HFF-Myc (cell line): ENCODE measurements at regions not wholly inside any gene's neighbourhood (a gene's known extent, or its start where the extent isn't known, plus 50 kb on each side); places are given as distances from the start of the nearest gene placed in this dataset.
A peak's percentile ranks its signal among the peaks of the same experiment; 100 is the strongest.

ENCODE experiments used
- DNase-seq: peaks from one replicate; pipeline ENCODE4 v3.0.0-alpha.2; 2011; ENCODE audit warnings: low read depth; ENCODE audit errors: extremely low read depth
- H3K4me3 ChIP-seq: replicated peaks from 2 replicates; pipeline ENCODE4 v1.5.1; 2011; ENCODE audit warnings: low read depth, mild to moderate bottlenecking, control low read depth, low read length
- TF ChIP-seq, protein P1 (sequence below): IDR thresholded peaks from 2 replicates; pipeline ENCODE4 v1.5.1; 2012; ENCODE audit warnings: mild to moderate bottlenecking, low read depth, low read length, control low read depth; ENCODE audit errors: missing control alignments

DNA sequence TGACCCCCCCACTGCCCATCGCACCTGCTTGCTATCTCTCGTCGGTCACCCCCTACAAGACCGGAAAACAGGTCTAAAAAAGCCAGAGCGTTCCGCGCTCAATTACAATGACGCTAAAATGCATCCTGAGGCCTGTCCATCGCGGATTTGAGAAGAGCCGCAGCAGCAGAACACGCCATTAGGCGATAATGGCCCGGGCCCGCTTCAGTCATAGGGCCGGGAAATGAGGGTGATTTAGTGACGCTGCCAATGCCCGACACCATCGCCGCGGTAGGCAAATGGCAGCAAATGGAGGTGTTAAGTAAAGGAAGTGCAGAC, 64.1 kb upstream of the SSX2IP start:
- TF ChIP-seq, protein P1, sequence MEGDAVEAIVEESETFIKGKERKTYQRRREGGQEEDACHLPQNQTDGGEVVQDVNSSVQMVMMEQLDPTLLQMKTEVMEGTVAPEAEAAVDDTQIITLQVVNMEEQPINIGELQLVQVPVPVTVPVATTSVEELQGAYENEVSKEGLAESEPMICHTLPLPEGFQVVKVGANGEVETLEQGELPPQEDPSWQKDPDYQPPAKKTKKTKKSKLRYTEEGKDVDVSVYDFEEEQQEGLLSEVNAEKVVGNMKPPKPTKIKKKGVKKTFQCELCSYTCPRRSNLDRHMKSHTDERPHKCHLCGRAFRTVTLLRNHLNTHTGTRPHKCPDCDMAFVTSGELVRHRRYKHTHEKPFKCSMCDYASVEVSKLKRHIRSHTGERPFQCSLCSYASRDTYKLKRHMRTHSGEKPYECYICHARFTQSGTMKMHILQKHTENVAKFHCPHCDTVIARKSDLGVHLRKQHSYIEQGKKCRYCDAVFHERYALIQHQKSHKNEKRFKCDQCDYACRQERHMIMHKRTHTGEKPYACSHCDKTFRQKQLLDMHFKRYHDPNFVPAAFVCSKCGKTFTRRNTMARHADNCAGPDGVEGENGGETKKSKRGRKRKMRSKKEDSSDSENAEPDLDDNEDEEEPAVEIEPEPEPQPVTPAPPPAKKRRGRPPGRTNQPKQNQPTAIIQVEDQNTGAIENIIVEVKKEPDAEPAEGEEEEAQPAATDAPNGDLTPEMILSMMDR = no peak
- no peak overlapping the region for H3K4me3 ChIP-seq
- DNase-seq = no peak

DNA sequence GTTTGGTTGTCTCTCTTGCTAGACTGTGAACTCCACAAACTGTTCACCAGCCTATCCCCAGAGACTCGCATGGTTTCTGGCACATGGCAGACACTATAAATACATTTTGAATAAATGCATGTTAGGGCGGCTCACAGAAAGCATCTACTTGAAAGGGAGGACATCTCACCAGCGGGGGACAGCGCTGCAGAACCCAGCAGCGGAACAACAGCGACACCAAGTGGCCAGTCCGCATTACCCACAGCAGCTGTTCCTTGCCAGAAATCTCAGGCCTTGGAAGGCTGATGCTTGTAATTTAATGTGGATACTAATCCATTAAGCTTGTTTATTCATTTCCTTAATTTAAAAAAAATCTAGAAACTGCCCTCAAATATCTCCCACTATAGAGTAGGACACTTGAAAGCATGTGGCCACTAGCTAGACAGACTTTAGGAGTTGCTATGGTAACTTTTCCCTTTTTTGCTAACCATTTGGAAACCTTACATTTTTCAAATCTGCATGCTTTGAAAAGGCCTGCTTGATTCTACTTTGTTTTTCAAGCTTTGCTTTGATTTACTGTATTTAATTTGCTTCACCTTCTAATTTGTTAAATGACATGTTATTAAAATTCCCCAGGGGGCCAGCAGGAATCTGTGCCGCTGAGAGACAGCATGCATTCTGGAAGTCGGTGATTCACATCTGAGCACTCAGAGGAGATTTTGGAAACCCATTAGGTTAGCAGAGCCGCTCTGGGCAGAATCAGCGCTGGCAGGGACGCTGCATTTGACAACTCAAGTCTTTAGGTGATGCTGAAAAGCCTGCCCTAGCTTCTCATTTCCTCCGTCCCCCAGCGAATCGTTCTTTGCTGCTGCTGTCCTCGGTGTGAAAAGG, 63.5 kb upstream of the SSX2IP start:
- TF ChIP-seq, protein P1 = peak; percentile 98
- DNase-seq = peak; percentile 41
- no peak overlapping the region for H3K4me3 ChIP-seq

DNA sequence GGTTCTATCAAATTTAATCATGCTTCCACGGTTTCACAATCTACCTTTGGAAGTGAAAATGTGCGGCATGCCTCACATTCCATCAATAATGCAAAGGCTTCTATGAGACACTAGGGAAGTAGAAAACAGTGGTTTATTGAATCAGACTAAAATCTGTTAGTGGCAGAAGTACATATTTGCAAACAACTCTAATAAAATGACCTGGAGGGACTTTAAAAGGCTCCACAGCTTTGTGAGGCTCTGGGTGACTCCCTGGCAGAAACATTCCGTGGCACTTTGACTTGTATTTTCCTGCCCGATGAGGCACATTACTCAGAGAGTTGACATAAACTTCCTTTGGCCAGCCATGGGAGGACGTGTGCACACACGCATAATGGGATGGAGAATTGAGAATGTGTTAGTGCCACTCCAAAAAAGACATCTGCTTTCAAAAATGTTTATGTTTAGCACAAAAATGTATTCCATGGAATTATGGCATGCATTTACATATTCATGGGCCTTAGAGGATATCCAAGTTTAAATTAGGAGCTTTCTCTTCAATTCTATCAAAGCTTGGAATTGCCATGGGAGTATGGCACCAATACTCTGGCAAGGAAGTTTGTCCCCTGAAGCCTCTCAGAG, 60.0 kb upstream of the SSX2IP start:
- TF ChIP-seq, protein P1 = no peak
- no peak overlapping the region for H3K4me3 ChIP-seq
- DNase-seq = no peak

DNA sequence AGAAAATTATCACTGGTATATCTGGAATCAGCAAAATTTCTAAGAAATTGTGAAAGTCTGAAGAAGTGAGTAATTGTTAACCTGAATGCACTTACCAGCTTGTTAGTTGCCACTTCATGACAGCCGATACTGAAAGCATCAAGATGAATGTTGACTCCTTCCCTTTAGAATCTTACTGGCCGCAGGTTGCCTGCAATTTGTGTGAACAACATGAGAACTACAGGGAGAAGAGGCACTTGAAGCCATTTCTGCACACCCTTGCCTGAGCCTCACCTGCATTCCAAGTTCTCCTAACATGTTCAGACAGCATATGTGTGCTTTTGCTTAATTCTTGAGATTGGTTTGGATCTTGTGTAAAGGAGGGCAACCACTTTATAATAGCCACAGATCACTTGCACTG, 59.2 kb upstream of the SSX2IP start:
- no peak overlapping the region for H3K4me3 ChIP-seq
- DNase-seq = no peak
- TF ChIP-seq, protein P1 = no peak

DNA sequence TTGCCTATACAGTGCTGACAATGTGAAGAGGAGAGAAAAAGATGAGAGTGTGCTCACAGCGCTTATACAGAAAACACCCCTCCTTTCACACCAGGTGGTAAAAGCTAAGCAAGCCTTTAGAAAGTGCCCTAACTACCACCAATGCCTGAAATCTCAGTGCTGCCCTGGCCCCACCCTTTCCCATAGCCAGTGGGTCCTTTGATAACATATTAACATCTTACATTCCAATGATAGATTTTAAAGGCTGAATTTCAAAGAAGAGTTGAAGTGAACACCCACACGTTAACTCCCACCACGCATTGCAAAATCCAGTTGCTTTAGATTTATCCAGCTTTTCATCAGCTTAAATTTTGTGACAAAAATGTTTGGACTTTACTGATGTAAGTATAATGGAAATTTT, 58.1 kb upstream of the SSX2IP start:
- no peak for DNase-seq
- H3K4me3 ChIP-seq = no peak overlapping the region
- TF ChIP-seq, protein P1 = no peak

DNA sequence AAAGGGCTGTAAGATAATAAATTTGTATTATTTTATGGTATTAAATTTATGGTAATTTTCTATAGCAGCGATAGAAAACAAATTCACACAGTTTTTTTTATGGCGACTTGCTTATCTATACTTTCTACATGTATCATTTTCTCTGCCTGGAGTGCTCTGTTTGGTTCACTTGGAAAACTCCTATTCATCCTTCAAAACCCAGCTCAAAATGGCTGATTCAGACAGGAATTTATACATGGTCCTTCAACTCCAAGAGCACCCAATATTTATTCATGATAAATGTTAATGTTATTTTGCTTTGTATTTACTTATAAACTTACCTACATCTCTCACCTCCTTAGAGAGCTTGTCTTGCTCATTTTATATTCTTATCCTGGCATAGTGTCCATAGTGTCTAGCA, 55.6 kb upstream of the SSX2IP start:
- no peak overlapping the region for H3K4me3 ChIP-seq
- DNase-seq = no peak
- TF ChIP-seq, protein P1 = no peak
